Breast epithelium (tissue), 3 donors: ENCODE measurements at regions not wholly inside any gene's neighbourhood (a gene's known extent, or its start where the extent isn't known, plus 50 kb on each side); places are given as distances from the start of the nearest gene placed in this dataset.

Experiments
- CTCF ChIP-seq, 3 donors: fragments of 450-650 bp; IDR thresholded peaks; one replicate each; pipeline ENCODE4 v1.5.1; 2016 to 2017; ENCODE audit warnings: antibody characterized with exemption in 3 of 3, mild to moderate bottlenecking in 3 of 3, moderate library complexity in 3 of 3
- POLR2AphosphoS5 ChIP-seq, 3 donors: sonication (generic); formaldehyde crosslinking; IDR thresholded peaks; one replicate each; pipeline ENCODE4 v1.6.1; 2017; ENCODE audit warnings: antibody characterized with exemption in 3 of 3

- TF ChIP-seq CTCF (IDR thresholded peaks at IDR 0.05) (no peak), POLR2AphosphoS5 (IDR thresholded peaks at IDR 0.05) (no peak)
Measured at GRCh38 chr11:37371346-37371970, 773.4 kb upstream of the RAG2 start.
